T1000 (cell line): ENCODE measurements at regions not wholly inside any gene's neighbourhood (a gene's known extent, or its start where the extent isn't known, plus 50 kb on each side); places are given as distances from the start of the nearest gene placed in this dataset.

ENCODE experiments used
- DNase-seq: peaks from one replicate; lab custom pipeline; 2025; ENCODE audit warnings: mixed read lengths; lab: John Stamatoyannopoulos, UW

DNA sequence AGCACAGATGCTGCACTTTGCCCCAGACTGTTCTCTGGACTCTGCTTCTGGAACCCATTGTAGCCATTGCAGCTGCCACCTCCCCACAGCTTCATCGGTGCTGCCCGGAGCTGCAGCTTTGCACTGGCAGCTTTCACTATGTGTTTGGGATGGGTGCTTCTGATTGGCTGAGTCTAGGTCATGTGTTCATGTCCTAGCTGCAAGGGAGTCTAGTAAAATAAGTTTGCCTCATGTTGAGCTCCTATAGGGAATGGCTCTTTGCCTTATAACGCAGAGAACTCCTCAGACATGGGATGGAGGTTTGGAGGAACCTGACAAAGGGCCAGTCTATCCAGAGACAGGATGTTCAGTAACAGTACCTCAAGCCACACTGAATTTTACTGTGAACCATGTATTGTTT lies 268.0 kb downstream of the BMP7 start:
- no peak for DNase-seq

GRCh38 chr20:57000441-57000968 lies 265.9 kb downstream of the BMP7 start:
- DNase-seq = no peak

DNA sequence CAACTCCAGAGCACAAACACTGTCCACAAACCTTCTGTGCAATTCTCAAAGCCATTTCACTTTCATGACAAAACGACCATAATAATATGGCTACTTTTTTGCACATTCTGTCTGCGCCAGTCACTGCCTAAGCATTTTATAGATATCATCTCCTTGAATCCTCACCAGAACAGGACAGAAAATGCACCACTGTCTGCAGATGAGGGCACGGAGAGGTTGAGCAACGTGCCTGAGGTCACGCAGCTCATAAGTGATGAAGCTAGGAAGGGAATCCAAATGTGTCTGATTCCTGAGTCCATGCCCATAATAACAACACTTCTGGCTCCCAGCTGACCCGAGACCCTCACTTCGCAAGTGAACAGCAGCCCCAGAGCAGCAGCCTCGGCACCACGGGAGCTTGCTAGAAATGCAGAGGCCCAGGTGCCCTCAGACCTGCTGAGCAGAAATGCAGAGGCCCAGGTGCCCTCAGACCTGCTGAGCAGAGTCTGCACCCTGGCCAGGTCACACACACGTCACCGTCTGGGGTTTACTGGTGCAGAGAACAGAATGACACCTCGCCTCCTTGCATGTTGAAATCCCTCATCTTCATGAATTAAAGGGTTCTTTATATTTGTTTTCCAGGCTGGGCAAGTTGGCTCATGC lies 265.2 kb downstream of the BMP7 start:
- no peak for DNase-seq

DNA sequence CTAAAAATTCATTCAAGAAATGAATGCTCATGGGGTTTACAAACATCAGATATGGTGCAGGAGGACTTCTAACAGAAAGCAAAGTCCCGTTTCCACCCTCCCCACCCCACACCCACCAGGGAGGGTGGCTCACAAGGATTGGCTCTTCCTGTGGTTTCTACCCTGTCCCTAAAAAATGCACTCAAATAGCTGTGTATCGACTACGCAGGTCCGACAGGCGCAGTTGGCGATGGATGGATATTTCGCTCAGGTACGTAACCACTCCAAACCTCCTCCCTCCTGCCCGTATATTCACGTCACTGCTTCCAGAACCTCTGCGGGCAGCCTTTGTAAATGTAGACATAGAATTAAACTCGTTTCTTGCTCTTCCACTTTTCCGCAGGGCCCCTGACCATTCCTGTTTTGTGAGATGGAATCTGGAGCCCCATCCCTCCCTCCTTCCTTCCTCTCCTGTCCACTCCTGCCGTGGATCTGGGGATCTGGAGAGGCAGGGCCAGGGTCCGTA lies 264.3 kb downstream of the BMP7 start:
- DNase-seq = no peak

DNA sequence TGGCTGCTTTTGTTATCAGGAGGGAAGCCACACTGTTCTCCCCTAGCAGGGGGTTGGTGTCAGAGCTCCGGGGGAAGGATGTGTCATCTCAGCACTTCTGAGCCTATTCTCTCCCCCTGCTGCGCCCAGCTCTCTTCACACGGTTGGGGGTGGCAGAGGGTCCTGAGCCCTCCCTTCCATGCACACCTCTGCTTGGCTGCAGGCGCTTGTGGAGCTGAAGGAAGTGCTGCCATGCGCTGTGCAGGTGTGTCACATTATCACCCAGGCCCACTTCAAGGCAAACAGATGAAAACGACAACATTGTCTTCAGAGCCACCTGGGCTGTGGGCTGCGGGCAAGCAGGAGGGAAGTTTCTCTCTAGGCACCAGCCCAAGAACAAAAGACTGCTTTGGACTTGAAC lies 263.4 kb downstream of the BMP7 start:
- no peak for DNase-seq

DNA sequence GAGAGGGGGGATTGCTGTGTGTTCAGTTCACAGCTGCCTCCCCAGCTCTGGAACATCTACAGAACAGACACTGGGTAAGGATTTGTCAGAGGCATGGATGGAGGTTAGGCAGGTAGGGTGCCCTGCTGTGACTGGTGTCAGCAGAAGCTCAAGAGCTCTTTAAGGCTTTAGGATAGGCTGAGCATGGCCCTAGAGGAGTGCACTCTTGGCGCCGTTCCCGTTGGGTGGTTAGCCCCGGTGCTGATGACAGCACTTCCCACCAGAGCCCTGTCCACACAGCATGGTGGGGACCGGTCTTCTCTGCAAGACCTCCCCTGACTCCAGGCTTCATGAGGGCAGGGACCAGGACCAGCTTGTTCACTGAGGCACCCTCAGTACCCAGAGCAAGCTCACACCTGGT lies 262.0 kb downstream of the BMP7 start:
- no peak for DNase-seq

GRCh38 chr20:57004951-57005933 lies 261.2 kb downstream of the BMP7 start:
- DNase-seq = no peak

- DNase-seq = peak; percentile 82
Observed at GRCh38 chr20:57006411-57007170, 259.9 kb downstream of the BMP7 start.

- DNase-seq = no peak
Observed at GRCh38 chr20:57007171-57007540, 259.3 kb downstream of the BMP7 start.

DNA sequence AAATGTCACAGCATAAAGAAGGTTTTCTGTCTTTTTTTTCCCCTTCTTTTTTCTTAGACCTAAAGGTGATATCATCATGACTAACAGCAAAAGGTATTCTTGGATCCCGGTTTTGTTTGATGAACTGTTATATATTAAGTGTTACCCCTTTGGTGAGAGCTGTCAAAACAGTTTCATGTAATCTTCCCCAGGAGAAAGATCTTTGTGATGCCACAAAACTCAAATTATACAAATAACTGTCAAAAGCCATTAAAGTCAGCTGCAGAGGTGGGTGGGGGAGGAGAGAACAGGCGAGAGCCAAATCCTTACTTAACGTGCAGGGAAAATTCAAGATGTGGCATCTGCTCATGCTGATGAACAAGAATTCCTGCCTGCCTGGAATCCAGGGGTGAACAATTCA lies 258.2 kb downstream of the BMP7 start:
- no peak for DNase-seq

GRCh38 chr20:57009355-57009754 lies 257.1 kb downstream of the BMP7 start:
- DNase-seq = no peak

DNA sequence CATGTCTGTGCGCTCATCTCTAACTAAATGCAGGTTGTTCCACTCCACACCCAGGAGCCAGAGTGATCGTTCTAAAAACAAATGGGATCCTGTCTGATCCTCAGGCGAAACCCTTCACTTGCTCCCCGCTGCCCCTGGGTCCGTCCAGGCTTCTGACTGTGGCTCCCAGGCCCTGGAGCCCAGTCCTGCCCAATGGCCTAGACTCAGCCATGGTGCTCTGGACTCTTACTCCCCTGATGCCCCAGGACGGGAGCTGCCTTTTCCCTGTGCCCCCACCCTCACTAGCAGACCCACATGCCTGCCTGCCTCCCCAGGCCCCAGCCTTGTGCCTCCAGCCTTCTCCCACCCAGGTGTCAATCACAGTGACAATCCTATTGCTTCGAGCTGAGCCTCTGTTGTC lies 256.7 kb downstream of the BMP7 start:
- no peak for DNase-seq

DNA sequence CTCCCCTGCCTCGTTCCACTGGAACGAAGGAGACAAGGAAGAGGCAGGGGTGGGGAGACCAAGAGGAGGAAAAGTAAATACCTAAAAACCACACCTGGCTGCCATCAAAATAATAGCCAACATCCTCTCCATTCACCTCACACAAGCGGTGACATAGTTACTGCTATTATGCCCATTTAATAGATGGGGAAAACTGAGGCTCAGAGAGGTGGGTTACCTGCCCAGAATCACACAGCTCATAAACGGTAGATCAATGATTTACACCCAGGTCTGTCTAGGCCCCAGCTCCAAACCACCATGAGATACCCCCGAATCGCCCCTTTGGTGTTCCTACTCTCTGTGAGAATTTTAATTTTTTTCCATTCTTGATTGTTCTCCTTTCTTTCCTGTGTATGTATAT lies 253.8 kb downstream of the BMP7 start:
- DNase-seq = no peak

DNA sequence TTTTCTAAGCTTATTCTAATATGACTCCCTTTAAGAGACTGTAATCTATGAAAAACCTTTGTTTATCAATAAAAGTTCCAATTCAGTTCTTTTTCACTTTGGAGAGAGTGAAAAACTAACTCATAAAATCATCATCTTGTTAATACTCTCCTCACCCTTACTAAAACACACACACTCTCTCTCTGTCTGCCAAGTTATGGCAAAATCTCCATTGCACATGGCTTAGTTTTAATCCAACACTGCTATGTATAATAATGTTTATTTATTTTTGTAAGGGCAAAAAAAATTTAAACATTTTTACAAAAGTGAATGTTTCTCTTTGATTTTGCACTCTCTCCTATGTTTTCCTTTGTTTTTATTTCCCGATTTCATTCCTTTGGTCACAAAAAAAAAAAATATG lies 253.2 kb downstream of the BMP7 start:
- DNase-seq = no peak

DNA sequence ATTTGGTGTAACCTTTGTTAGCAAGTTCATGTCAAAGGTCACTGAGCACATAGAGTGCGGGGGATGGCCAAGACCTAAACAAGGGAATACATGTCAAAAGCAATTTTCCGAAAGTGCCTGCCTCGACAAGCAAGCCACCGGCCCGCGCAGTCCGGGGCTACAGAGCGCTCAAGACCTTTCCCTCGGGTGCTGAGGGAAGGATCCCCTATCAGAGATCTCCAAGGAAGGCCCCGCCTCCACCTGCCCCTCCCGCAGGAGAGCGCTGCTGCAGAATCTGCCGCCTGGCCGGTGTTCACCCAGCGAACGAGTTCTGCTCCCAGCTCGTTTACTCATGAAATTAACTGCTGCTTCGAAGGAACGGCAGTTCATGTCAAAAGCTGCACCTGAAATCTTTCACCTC lies 252.7 kb downstream of the BMP7 start:
- DNase-seq = no peak

- no peak for DNase-seq
Observed at GRCh38 chr20:57020364-57020763, 246.1 kb downstream of the BMP7 start.

- no peak for DNase-seq
Observed at GRCh38 chr20:57022306-57022705, 244.1 kb downstream of the BMP7 start.

DNA sequence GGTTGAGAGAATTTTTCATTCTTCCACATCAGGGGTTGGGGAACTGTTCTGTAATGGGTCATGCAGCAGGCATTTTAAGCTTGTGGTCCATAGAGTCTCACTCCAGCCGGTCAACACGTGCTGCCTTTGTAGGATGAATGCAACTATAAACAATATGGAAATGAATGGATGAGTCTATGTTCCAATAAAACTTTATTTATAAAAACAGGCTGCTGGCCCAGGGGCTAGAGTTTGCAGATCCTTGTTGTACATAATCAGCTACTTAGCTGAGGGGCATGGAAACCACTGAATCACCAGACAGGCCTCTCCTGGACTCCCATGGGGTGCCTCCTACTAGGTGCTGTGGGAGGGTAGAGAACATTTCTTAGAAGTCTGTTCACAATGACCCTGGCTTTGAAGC lies 243.4 kb downstream of the BMP7 start:
- DNase-seq = no peak

DNA sequence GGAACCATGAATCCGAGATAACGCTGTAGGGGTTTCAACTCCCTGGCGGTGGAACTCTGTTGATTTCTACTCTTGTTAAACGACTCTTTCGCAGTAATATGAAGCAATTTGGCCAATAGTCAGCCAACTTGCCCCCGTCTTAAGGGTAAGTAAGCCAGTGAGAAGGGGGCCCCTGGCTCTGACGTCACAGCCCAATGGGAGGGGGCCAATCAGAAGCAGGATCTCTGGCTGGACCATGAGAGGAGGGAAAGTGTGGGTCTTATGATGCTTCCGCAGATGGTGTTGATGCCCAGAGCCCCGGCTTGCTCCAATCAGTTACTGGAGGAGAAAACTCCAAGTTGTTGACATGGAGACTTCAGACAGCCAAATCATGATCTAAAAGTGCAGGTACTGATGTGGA lies 242.4 kb downstream of the BMP7 start:
- no peak for DNase-seq

- DNase-seq = no peak
Observed at GRCh38 chr20:57024849-57025248, 241.6 kb downstream of the BMP7 start.

GRCh38 chr20:57025261-57025660 lies 241.2 kb downstream of the BMP7 start:
- no peak for DNase-seq

GRCh38 chr20:57025666-57026224 lies 240.7 kb downstream of the BMP7 start:
- no peak for DNase-seq
